Duodenal mucosa (tissue), 2 donors: ENCODE measurements at regions not wholly inside any gene's neighbourhood (a gene's known extent, or its start where the extent isn't known, plus 50 kb on each side); places are given as distances from the start of the nearest gene placed in this dataset.

Experiments used
- H3K27ac ChIP-seq: one replicate; pipeline ENCODE4 v1.7.0; 2013; ENCODE audit warnings: low read depth, low read length
- H3K27me3 ChIP-seq, 2 donors: one replicate each; pipeline ENCODE4 v1.7.0; 2013; ENCODE audit warnings: low read length in 2 of 2, control low read depth in 1 of 2; ENCODE audit not compliant: insufficient read depth in 2 of 2, control insufficient read depth in 1 of 2
- H3K36me3 ChIP-seq, 2 donors: one replicate each; pipeline ENCODE4 v1.7.0; 2013; ENCODE audit warnings: low read length in 2 of 2, control low read depth in 1 of 2; ENCODE audit not compliant: insufficient read depth in 2 of 2, control insufficient read depth in 1 of 2
- H3K4me1 ChIP-seq, 2 donors: one replicate each; pipeline ENCODE4 v1.7.0; 2013; ENCODE audit warnings: low read length in 2 of 2, control low read depth in 1 of 2; ENCODE audit not compliant: insufficient read depth in 2 of 2, control insufficient read depth in 1 of 2
- H3K4me3 ChIP-seq, 2 donors: one replicate each; pipeline ENCODE4 v1.7.0; 2013; ENCODE audit warnings: low read length in 2 of 2, low read depth in 1 of 2
- H3K9ac ChIP-seq, 2 donors: one replicate each; pipeline ENCODE4 v1.7.0; 2013; ENCODE audit warnings: low read length in 2 of 2, low read depth in 1 of 2
- H3K9me3 ChIP-seq, 2 donors: one replicate each; pipeline ENCODE4 v1.7.0; 2013; ENCODE audit warnings: low read length in 2 of 2, control low read depth in 1 of 2; ENCODE audit not compliant: control insufficient read depth in 1 of 2

DNA sequence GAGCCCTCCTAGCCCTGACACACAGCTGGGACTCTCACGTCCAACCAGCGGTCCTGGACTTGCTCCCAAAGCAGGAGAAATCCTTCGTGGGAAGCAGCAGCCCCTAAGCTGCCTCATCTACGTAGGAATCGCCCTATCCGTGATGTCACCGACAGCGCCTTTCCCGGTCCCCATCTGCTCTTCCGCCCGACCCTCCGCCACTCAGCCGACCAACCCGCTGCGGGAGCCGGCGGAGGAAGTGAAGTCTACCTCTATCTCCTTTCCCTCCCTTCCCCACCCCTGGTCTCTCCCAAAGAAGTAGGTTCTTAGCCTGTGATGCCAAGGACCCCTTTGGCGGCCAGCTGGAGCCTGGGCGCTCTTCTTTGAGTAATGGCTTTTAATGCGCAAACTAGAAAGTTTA is 272.1 kb downstream of the FAM72C start:
- Histone ChIP-seq H3K27me3 (peaks cover 9 to 36% of the 10 kb centered on the region in 2 donors), H3K36me3 (no peaks in the 10 kb centered on the region), H3K9me3 (no peaks in the 10 kb centered on the region), H3K27ac (no peak overlapping the region), H3K4me3 (no peak overlapping the region), H3K9ac (no peak overlapping the region), H3K4me1 (no peaks in the 10 kb centered on the region)

GRCh38 chr1:143699115-143699514 is 272.7 kb downstream of the FAM72C start:
- Histone ChIP-seq H3K9me3 (no peaks in the 10 kb centered on the region), H3K4me3 (no peak overlapping the region), H3K27ac (no peak overlapping the region), H3K27me3 (peaks cover 10 to 37% of the 10 kb centered on the region in 2 donors), H3K36me3 (no peaks in the 10 kb centered on the region), H3K4me1 (no peaks in the 10 kb centered on the region), H3K9ac (no peak overlapping the region)

- Histone ChIP-seq H3K27ac (no peak overlapping the region), H3K9ac (no peak overlapping the region), H3K4me3 (no peak overlapping the region), H3K36me3 (no peaks in the 10 kb centered on the region), H3K27me3 (peaks cover 11 to 42% of the 10 kb centered on the region in 2 donors), H3K4me1 (no peaks in the 10 kb centered on the region), H3K9me3 (no peaks in the 10 kb centered on the region)
These were observed 273.8 kb downstream of the FAM72C start for GRCh38 chr1:143698016-143698415.

- Histone ChIP-seq H3K27ac (no peak overlapping the region), H3K27me3 (peaks cover 8 to 42% of the 10 kb centered on the region in 2 donors), H3K9me3 (no peaks in the 10 kb centered on the region), H3K9ac (no peak overlapping the region), H3K36me3 (no peaks in the 10 kb centered on the region), H3K4me1 (no peaks in the 10 kb centered on the region), H3K4me3 (no peak overlapping the region)
These were observed 277.7 kb downstream of the FAM72C start for GRCh38 chr1:143694085-143694484.

- no peaks in the 10 kb centered on the region for H3K9me3 ChIP-seq
- peaks cover 6 to 23% of the 10 kb centered on the region in 2 donors for H3K27me3 ChIP-seq
- no peaks in the 10 kb centered on the region for H3K4me1 ChIP-seq
- no peaks in the 10 kb centered on the region for H3K36me3 ChIP-seq
- no peak overlapping the region for H3K4me3 ChIP-seq
- H3K9ac ChIP-seq, result no peak overlapping the region
- H3K27ac ChIP-seq, result no peak overlapping the region
These were observed 279.7 kb downstream of the FAM72C start for GRCh38 chr1:143691971-143692529.

- no peaks in the 10 kb centered on the region for H3K36me3 ChIP-seq
- H3K4me3 ChIP-seq, result no peak overlapping the region
- no peaks in the 10 kb centered on the region for H3K9me3 ChIP-seq
- H3K27me3 ChIP-seq, result peaks cover 3 to 23% of the 10 kb centered on the region in 2 donors
- H3K4me1 ChIP-seq, result no peaks in the 10 kb centered on the region
- no peak overlapping the region for H3K27ac ChIP-seq
- H3K9ac ChIP-seq, result no peak overlapping the region
These were observed 280.3 kb downstream of the FAM72C start for GRCh38 chr1:143691400-143691891.

DNA sequence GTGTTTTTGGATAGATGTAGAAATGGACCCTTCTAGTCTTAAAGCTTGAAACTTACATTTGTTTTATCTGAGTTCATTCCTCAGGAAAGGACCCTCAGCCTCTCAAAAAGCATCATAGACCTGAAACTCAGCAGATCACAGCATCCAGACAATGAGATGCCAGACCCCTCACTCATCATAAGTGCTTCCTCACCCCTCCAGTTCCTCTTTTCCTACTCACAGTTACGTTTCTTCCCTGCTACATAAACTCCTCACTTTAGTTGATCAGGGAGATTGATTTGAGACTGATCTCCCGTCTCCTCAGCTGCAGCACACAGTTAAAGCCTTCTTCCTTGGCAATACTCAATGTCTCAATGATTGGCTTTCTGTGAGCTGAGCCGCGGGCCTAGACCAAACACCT is 282.0 kb downstream of the FAM72C start:
- peaks cover 3 to 23% of the 10 kb centered on the region in 2 donors for H3K27me3 ChIP-seq
- H3K4me3 ChIP-seq, result no peak overlapping the region
- no peaks in the 10 kb centered on the region for H3K9me3 ChIP-seq
- H3K36me3 ChIP-seq, result no peaks in the 10 kb centered on the region
- no peaks in the 10 kb centered on the region for H3K4me1 ChIP-seq
- no peak overlapping the region for H3K27ac ChIP-seq
- no peak overlapping the region for H3K9ac ChIP-seq

GRCh38 chr1:143680304-143680703 is 291.5 kb downstream of the FAM72C start:
- H3K9me3 ChIP-seq, result no peaks in the 10 kb centered on the region
- H3K27ac ChIP-seq, result no peak overlapping the region
- no peak overlapping the region for H3K9ac ChIP-seq
- H3K27me3 ChIP-seq, result no peaks in the 10 kb centered on the region
- H3K4me3 ChIP-seq, result no peak overlapping the region
- H3K4me1 ChIP-seq, result no peaks in the 10 kb centered on the region
- no peaks in the 10 kb centered on the region for H3K36me3 ChIP-seq

DNA sequence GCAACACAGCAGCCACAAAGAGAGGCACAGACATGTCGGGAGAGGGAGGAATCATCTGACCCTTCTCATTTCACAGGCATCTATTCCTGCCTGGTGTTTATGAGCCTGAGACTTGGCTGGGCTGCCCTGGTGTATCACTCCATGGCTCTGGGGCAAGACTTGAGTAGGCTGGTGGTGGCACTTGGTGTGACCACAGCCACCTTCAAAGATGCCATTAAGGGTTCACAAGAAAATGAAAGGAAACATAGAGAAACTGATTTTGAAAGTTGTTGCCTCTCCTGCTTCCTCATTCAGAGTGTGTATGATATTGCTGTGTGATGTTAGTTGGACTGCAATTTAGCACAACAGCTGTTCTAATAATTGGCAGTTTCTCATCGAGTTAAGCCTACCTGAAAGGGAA is 298.8 kb downstream of the FAM72C start:
- Histone ChIP-seq H3K4me3 (no peak overlapping the region), H3K27me3 (peaks cover 3 to 4% of the 10 kb centered on the region in 2 donors), H3K27ac (no peak overlapping the region), H3K9ac (no peak overlapping the region), H3K9me3 (no peaks in the 10 kb centered on the region), H3K36me3 (no peaks in the 10 kb centered on the region), H3K4me1 (no peaks in the 10 kb centered on the region)

DNA sequence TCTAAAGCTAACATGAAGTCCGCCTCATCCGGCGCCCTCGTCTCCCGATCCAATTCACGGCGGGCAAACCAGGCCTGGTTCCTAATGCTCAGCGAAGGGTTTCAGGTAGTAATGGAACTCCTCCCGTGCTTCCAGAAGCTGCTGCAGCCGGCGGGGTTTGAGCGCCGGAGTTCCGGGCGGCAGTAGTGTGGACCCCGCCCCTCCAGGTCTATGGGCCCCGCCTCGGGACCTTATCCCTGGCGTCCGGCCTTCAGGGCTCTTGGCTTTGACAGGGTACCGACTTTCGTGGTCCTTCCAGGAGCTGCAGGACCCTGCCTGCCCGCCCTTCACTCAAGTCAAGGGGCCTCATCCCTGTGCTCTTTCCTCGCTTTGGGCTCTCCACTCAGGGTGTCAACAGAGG is 304.1 kb downstream of the FAM72C start:
- Histone ChIP-seq H3K27me3 (peaks cover 2 to 9% of the 10 kb centered on the region in 2 donors), H3K9ac (no peak overlapping the region), H3K4me3 (no peak overlapping the region), H3K27ac (no peak overlapping the region), H3K36me3 (no peaks in the 10 kb centered on the region), H3K4me1 (no peaks in the 10 kb centered on the region), H3K9me3 (no peaks in the 10 kb centered on the region)
